Fibroblast of lung (primary cell): ENCODE measurements at regions not wholly inside any gene's neighbourhood (a gene's known extent, or its start where the extent isn't known, plus 50 kb on each side); places are given as distances from the start of the nearest gene placed in this dataset.

Experiments used
- DNase-seq, 2 donors: peaks; one replicate each; pipeline versions ENCODE4 v3.0.0 to v3.0.0-alpha.2; 2010; ENCODE audit warnings: low read depth in 2 of 2
- H2AFZ ChIP-seq: 2 replicates; pipeline ENCODE4 v1.5.1; 2012; ENCODE audit warnings: low read length, control low read depth, inconsistent platforms
- H3K27ac ChIP-seq: 2 replicates; pipeline ENCODE4 v1.5.1; 2011; ENCODE audit warnings: low read length, control low read depth; ENCODE audit not compliant: insufficient read depth
- H3K27me3 ChIP-seq: 2 replicates; pipeline ENCODE4 v1.5.1; 2011; ENCODE audit warnings: mild to moderate bottlenecking, low read length; ENCODE audit not compliant: control insufficient read depth, insufficient read depth
- H3K36me3 ChIP-seq: 2 replicates; pipeline ENCODE4 v1.5.1; 2011; ENCODE audit warnings: low read length; ENCODE audit not compliant: control insufficient read depth, insufficient read depth
- H3K4me1 ChIP-seq: 2 replicates; pipeline ENCODE4 v1.5.1; 2011; ENCODE audit warnings: low read length; ENCODE audit not compliant: control insufficient read depth, insufficient read depth; ENCODE audit errors: extremely low read depth
- H3K4me2 ChIP-seq: 2 replicates; pipeline ENCODE4 v1.5.1; 2011; ENCODE audit warnings: low read length, control low read depth; ENCODE audit not compliant: insufficient read depth; ENCODE audit errors: extremely low read depth
- H3K4me3 ChIP-seq, 4 experiments: fragments of 200-600 bp in 1 of 4; sonication (generic) in 1 of 4; replicated peaks in 1 of 4; 2 replicates each; pipeline ENCODE4 v1.5.1; 2011 to 2016; ENCODE audit warnings: low read length in 4 of 4, low read depth in 3 of 4, mild to moderate bottlenecking in 3 of 4, control low read depth in 2 of 4, inconsistent platforms in 1 of 4, mixed read lengths in 1 of 4; ENCODE audit not compliant: insufficient read depth in 1 of 4; ENCODE audit errors: control extremely low read depth in 1 of 4
- H3K79me2 ChIP-seq: 2 replicates; pipeline ENCODE4 v1.5.1; 2012; ENCODE audit warnings: mild to moderate bottlenecking, low read length, inconsistent platforms; ENCODE audit not compliant: control insufficient read depth, insufficient read depth
- H3K9ac ChIP-seq: 2 replicates; pipeline ENCODE4 v1.5.1; 2011; ENCODE audit warnings: mild to moderate bottlenecking, low read length, control low read depth; ENCODE audit not compliant: insufficient read depth
- H3K9me3 ChIP-seq: 2 replicates; pipeline ENCODE4 v1.5.1; 2012; ENCODE audit warnings: low read depth, low read length; ENCODE audit not compliant: control insufficient read depth, insufficient read depth
- H4K20me1 ChIP-seq: 2 replicates; pipeline ENCODE4 v1.5.1; 2011; ENCODE audit warnings: low read length; ENCODE audit not compliant: control insufficient read depth, insufficient read depth; ENCODE audit errors: extremely low read depth
- EZH2 ChIP-seq: IDR thresholded peaks from 2 replicates; pipeline ENCODE4 v1.5.1; 2012; ENCODE audit warnings: low read length, control low read depth, mild to moderate bottlenecking; ENCODE audit errors: missing control alignments
- TF ChIP-seq, protein P1 (sequence below), 2 donors: IDR thresholded peaks in 1 of 2; conservative IDR thresholded peaks in 1 of 2; 1 replicate in 1 of 2; 2 replicates in 1 of 2; pipeline ENCODE4 v1.5.1; 2011 to 2012; ENCODE audit warnings: low read length in 2 of 2, control low read depth in 1 of 2, inconsistent platforms in 1 of 2, low read depth in 1 of 2, mild to moderate bottlenecking in 1 of 2

DNA sequence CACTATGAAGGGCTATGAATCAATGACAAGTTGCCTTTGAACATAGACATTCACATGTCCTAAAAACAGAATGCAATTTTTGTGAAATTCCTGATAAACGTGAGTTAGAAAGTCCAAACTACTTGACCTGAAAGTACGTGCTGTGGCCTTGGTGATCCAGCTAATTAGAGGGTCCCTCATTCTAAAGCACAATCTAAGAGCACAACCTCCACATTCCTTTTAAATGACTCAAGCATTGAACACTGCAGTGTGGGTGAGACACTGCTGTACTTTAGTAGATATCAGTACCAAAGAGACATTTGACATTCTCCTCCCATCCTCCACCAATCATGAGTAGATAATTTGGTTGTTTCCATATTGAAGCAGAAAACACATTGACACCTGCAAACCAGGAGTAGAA, 73.5 kb downstream of the FAM47B start:
- no peak overlapping the region for H3K4me2 ChIP-seq
- no peaks in the 10 kb centered on the region for H3K36me3 ChIP-seq
- no peak overlapping the region for H3K4me3 ChIP-seq
- no peak overlapping the region for H2AFZ ChIP-seq
- DNase-seq: peak in 1 of 2 donors; percentile 6
- H3K9me3 ChIP-seq: no peaks in the 10 kb centered on the region
- no peak overlapping the region for H3K27ac ChIP-seq
- no peaks in the 10 kb centered on the region for H3K27me3 ChIP-seq
- H3K4me1 ChIP-seq: no peaks in the 10 kb centered on the region
- TF ChIP-seq, protein P1, sequence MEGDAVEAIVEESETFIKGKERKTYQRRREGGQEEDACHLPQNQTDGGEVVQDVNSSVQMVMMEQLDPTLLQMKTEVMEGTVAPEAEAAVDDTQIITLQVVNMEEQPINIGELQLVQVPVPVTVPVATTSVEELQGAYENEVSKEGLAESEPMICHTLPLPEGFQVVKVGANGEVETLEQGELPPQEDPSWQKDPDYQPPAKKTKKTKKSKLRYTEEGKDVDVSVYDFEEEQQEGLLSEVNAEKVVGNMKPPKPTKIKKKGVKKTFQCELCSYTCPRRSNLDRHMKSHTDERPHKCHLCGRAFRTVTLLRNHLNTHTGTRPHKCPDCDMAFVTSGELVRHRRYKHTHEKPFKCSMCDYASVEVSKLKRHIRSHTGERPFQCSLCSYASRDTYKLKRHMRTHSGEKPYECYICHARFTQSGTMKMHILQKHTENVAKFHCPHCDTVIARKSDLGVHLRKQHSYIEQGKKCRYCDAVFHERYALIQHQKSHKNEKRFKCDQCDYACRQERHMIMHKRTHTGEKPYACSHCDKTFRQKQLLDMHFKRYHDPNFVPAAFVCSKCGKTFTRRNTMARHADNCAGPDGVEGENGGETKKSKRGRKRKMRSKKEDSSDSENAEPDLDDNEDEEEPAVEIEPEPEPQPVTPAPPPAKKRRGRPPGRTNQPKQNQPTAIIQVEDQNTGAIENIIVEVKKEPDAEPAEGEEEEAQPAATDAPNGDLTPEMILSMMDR (conservative IDR thresholded peaks at IDR 0.05 in 1 of 2, IDR thresholded peaks at IDR 0.05 in 1 of 2; ENCODE audit: low read depth in 1 of 2, low read length in 2 of 2): no peak
- TF ChIP-seq EZH2: no peak
- no peaks in the 10 kb centered on the region for H3K79me2 ChIP-seq
- H4K20me1 ChIP-seq: no peaks in the 10 kb centered on the region
- H3K9ac ChIP-seq: no peak overlapping the region

DNA sequence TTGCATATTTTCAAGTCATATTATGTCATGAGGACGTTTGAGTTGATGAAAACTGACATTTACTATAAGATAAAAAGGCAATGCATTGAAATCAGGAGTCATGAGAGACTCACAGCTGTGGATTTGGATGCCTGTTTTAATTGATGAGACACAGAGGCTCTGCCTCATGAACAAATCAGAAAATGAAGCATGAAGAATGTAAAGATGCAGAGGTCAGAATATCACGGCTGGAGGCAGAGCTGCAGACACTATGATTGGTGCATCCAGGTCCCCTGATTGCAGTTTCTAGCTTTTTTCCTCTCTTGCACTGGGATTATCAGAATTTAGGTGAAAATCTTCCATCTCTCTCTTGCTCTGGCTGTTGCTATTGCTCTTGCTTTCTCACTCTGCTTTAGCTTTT, 74.7 kb downstream of the FAM47B start:
- Histone ChIP-seq H3K4me2 (no peak overlapping the region), H3K9ac (no peak overlapping the region), H3K36me3 (no peaks in the 10 kb centered on the region), H3K79me2 (no peaks in the 10 kb centered on the region), H2AFZ (no peak overlapping the region), H4K20me1 (no peaks in the 10 kb centered on the region), H3K27ac (no peak overlapping the region), H3K4me3 (no peak overlapping the region), H3K27me3 (no peaks in the 10 kb centered on the region), H3K9me3 (no peaks in the 10 kb centered on the region), H3K4me1 (no peaks in the 10 kb centered on the region)
- no peak for TF ChIP-seq EZH2
- TF ChIP-seq, protein P1 (conservative IDR thresholded peaks at IDR 0.05 in 1 of 2, IDR thresholded peaks at IDR 0.05 in 1 of 2; ENCODE audit: low read depth in 1 of 2, low read length in 2 of 2): no peak
- DNase-seq: no peak

DNA sequence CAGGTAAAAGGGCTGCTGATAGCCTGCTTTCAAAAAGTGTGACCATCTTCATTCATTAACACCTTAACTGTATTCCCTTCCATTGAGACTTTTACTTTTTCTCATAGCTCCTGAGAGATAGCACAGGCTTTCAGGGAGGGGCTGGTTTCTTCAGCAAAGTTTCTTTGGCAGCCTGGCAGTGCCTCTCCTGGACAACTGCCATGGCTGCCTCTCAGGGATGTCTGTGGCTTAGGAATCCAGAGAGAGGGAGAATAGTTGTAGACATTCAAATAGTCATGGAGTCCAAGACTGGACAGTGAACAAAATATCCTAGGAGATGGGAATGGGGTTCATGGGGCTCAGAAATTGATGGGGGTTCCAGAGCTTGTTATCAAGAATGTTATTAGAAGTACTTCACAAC, 81.1 kb downstream of the FAM47B start:
- no peaks in the 10 kb centered on the region for H4K20me1 ChIP-seq
- DNase-seq: no peak

More for the DNA sequence above, 81.1 kb downstream of the FAM47B start:
- Histone ChIP-seq H3K27ac (no peak overlapping the region), H3K4me1 (no peaks in the 10 kb centered on the region), H3K36me3 (no peaks in the 10 kb centered on the region), H3K27me3 (no peaks in the 10 kb centered on the region), H3K4me2 (no peak overlapping the region), H3K4me3 (no peak overlapping the region), H3K9me3 (no peaks in the 10 kb centered on the region), H3K79me2 (no peaks in the 10 kb centered on the region), H2AFZ (no peak overlapping the region), H3K9ac (no peak overlapping the region)
- no peak for TF ChIP-seq EZH2
- TF ChIP-seq, protein P1 (conservative IDR thresholded peaks at IDR 0.05 in 1 of 2, IDR thresholded peaks at IDR 0.05 in 1 of 2; ENCODE audit: low read depth in 1 of 2, low read length in 2 of 2): no peak
